Endothelial cell of umbilical vein (primary cell): ENCODE measurements at regions not wholly inside any gene's neighbourhood (a gene's known extent, or its start where the extent isn't known, plus 50 kb on each side); places are given as distances from the start of the nearest gene placed in this dataset.
"Not testable (repeated sequence)": the region's sequence is repeated elsewhere in the genome, so short reads cannot be mapped to it uniquely, and the experiment has no call there.

Experiments used
- BruUV-seq: library from RNA; stranded (reverse); fragments of 400-500 nt; replicated peaks from 2 replicates; lab custom pipeline; 2021; lab: Mats Ljungman, UMichigan
- CTCF ChIA-PET: fragments of 300-600, 350-600 bp; sonication (Branson Sonifier 250); formaldehyde crosslinking; loops from one replicate; lab custom pipeline; 2021; ENCODE audit warnings: antibody characterized with exemption, inconsistent platforms; lab: Charles Lee
- POLR2A ChIA-PET: fragments of 300-600, 350-600 bp; sonication (Branson Sonifier 250); formaldehyde crosslinking; loops from one replicate; lab custom pipeline; 2021; ENCODE audit warnings: antibody characterized with exemption, inconsistent platforms; lab: Charles Lee
- DNase-seq: peaks from one replicate; pipeline ENCODE4 v3.0.0-alpha.2; 2011; ENCODE audit warnings: low read depth, low spot score
- FAIRE-seq: peaks from 2 replicates; lab custom pipeline; 2011; peaks lifted over from hg19 to GRCh38; lab: Jason Lieb, UNC
- H2AFZ ChIP-seq: 2 replicates; pipeline ENCODE4 v1.6.0; 2012; ENCODE audit warnings: low read depth, low read length, control low read depth, inconsistent platforms
- H3K27ac ChIP-seq: 2 replicates; pipeline ENCODE4 v1.5.1; 2011; ENCODE audit warnings: low read depth, mild to moderate bottlenecking, control low read depth, low read length, moderate library complexity; ENCODE audit not compliant: insufficient read depth
- H3K27me3 ChIP-seq, 2 experiments: 2 replicates each; pipeline versions ENCODE4 v1.6.0 to v1.6.1; 2011; ENCODE audit warnings: low read length in 2 of 2, mixed read lengths in 1 of 2; ENCODE audit not compliant: control insufficient read depth in 2 of 2, insufficient read depth in 2 of 2
- H3K36me3 ChIP-seq, 2 experiments: 2 replicates in 1 of 2; 3 replicates in 1 of 2; pipeline ENCODE4 v1.5.1; 2011; ENCODE audit warnings: low read length in 2 of 2, mild to moderate bottlenecking in 1 of 2, moderate library complexity in 1 of 2; ENCODE audit not compliant: control insufficient read depth in 2 of 2, insufficient read depth in 2 of 2; ENCODE audit errors: extremely low read depth in 1 of 2
- H3K4me1 ChIP-seq: 3 replicates; pipeline ENCODE4 v1.5.1; 2011; ENCODE audit warnings: mild to moderate bottlenecking, low read length; ENCODE audit not compliant: control insufficient read depth, insufficient read depth; ENCODE audit errors: extremely low read depth
- H3K4me2 ChIP-seq: 2 replicates; pipeline ENCODE4 v1.6.1; 2011; ENCODE audit warnings: low read length, control low read depth, mixed read lengths; ENCODE audit not compliant: insufficient read depth
- H3K4me3 ChIP-seq, 3 experiments: fragments of 200-600 bp in 1 of 3; sonication (generic), shearing (Covaris generic) in 1 of 3; replicated peaks in 1 of 3; 2 replicates each; pipeline ENCODE4 v1.5.1; 2011 to 2016; ENCODE audit warnings: control low read depth in 3 of 3, low read length in 3 of 3, mild to moderate bottlenecking in 2 of 3, inconsistent platforms in 1 of 3, low read depth in 1 of 3, moderate library complexity in 1 of 3; ENCODE audit not compliant: insufficient read depth in 1 of 3
- H3K79me2 ChIP-seq: 2 replicates; pipeline ENCODE4 v1.6.0; 2012; ENCODE audit warnings: low read length, inconsistent platforms; ENCODE audit not compliant: control insufficient read depth, insufficient read depth
- H3K9ac ChIP-seq: replicated peaks from 2 replicates; pipeline ENCODE3; 2011; ENCODE audit warnings: low read length, control low read depth; ENCODE audit not compliant: insufficient read depth; ENCODE audit errors: extremely low read depth
- H3K9me1 ChIP-seq: replicated peaks from 3 replicates; pipeline ENCODE4 v1.6.0; 2011; ENCODE audit warnings: mild to moderate bottlenecking, low read length; ENCODE audit not compliant: control insufficient read depth, insufficient read depth; ENCODE audit errors: extremely low read depth
- H3K9me3 ChIP-seq: replicated peaks from 2 replicates; pipeline ENCODE4 v1.5.1; 2012; ENCODE audit warnings: low read length, inconsistent platforms; ENCODE audit not compliant: control insufficient read depth, insufficient read depth
- H4K20me1 ChIP-seq: replicated peaks from 2 replicates; pipeline ENCODE3; 2011; ENCODE audit warnings: mild to moderate bottlenecking, low read length; ENCODE audit not compliant: control insufficient read depth, insufficient read depth; ENCODE audit errors: extremely low read depth
- CTCF ChIP-seq, 2 donors: IDR thresholded peaks; 1 replicate in 1 of 2; 2 replicates in 1 of 2; pipeline ENCODE4 v1.5.1; 2011; ENCODE audit warnings: low read length in 2 of 2, mild to moderate bottlenecking in 2 of 2, moderate library complexity in 2 of 2, control low read depth in 1 of 2, inconsistent platforms in 1 of 2, low read depth in 1 of 2; ENCODE audit not compliant: insufficient read depth in 1 of 2; ENCODE audit errors: extremely low read depth in 1 of 2
- EZH2 ChIP-seq: IDR thresholded peaks from 2 replicates; pipeline ENCODE4 v1.6.1; 2012; ENCODE audit warnings: borderline replicate concordance, low read depth, mild to moderate bottlenecking, moderate library complexity, low read length, inconsistent platforms; ENCODE audit not compliant: severe bottlenecking
- FOS ChIP-seq: IDR thresholded peaks from 2 replicates; pipeline ENCODE4 v1.6.1; 2011; ENCODE audit warnings: mild to moderate bottlenecking, low read length, moderate library complexity, borderline replicate concordance; ENCODE audit not compliant: insufficient read depth
- GATA2 ChIP-seq: IDR thresholded peaks from 2 replicates; pipeline ENCODE4 v1.7.0; 2011; ENCODE audit warnings: low read depth, mild to moderate bottlenecking, moderate library complexity, mixed read lengths, low read length; ENCODE audit not compliant: insufficient read length, insufficient read depth
- JUN ChIP-seq: IDR thresholded peaks from 2 replicates; pipeline ENCODE4 v1.6.1; 2011; ENCODE audit warnings: borderline replicate concordance, low read depth; ENCODE audit not compliant: insufficient read length, insufficient read depth
- MAX ChIP-seq: IDR thresholded peaks from 2 replicates; pipeline ENCODE4 v1.6.1; 2011; ENCODE audit not compliant: insufficient read depth, insufficient read length
- MYC ChIP-seq: IDR thresholded peaks from one replicate; pipeline ENCODE4 v1.6.1; 2011; ENCODE audit warnings: mild to moderate bottlenecking, low read depth, low read length
- POLR2A ChIP-seq: IDR thresholded peaks from 2 replicates; pipeline ENCODE4 v1.6.1; 2012; ENCODE audit warnings: low read depth, mild to moderate bottlenecking, control low read depth, low read length
- POLR2AphosphoS5 ChIP-seq: IDR thresholded peaks from 2 replicates; pipeline ENCODE4 v1.6.1; 2012; ENCODE audit warnings: low read depth, mild to moderate bottlenecking, control low read depth, low read length, moderate library complexity; ENCODE audit not compliant: insufficient read depth
- dilution Hi-C: fragments of 300-500 bp; cut with MboI; formaldehyde crosslinking; loops from one replicate; pipeline ENCODE4 v1.15.0; 2019; ENCODE audit warnings: low sequenced_read_pairs; ENCODE audit not compliant: extremely low pct_ligation_motif_present
- intact Hi-C: fragments of 100-400 bp; cut with micrococcal nuclease; formaldehyde crosslinking; loops from one replicate; pipeline ENCODE4 v1.10.0; 2022

- H3K9ac ChIP-seq, DNase-seq, H3K36me3 ChIP-seq, H3K9me1 ChIP-seq, H4K20me1 ChIP-seq, H3K4me2 ChIP-seq, dilution Hi-C loops, H3K27ac ChIP-seq, H3K79me2 ChIP-seq, intact Hi-C loops, FAIRE-seq, H3K4me1 ChIP-seq, POLR2A ChIA-PET, H3K9me3 ChIP-seq, H2AFZ ChIP-seq, H3K4me3 ChIP-seq, BruUV-seq: not testable (repeated sequence)
- CTCF ChIA-PET = interaction anchor here (1.3 to 1.5 kb wide), 3 partner anchors 30 to 75 kb away, joined by 3 to 5 read pairs (median 3); no protein-coding TSS in a partner anchor
- peaks cover 11 to 23% of the 10 kb centered on the region in 2 experiments for H3K27me3 ChIP-seq
Observed at GRCh38 chr1:25007390-25008191, 77.5 kb upstream of the RUNX3 start.

GRCh38 chr1:25006770-25007169 is 76.7 kb upstream of the RUNX3 start:
- dilution Hi-C loops = no loop called here
- CTCF ChIA-PET = no interaction called here
- no peak overlapping the region for H3K4me2 ChIP-seq
- no peaks in the 10 kb centered on the region for H3K79me2 ChIP-seq
- no peak overlapping the region for H2AFZ ChIP-seq
- H3K9ac ChIP-seq = no peak overlapping the region
- H3K4me1 ChIP-seq = no peaks in the 10 kb centered on the region
- no peaks in the 10 kb centered on the region for H3K36me3 ChIP-seq
- no peaks in the 10 kb centered on the region for H4K20me1 ChIP-seq
- H3K9me3 ChIP-seq = no peaks in the 10 kb centered on the region
- no peaks in the 10 kb centered on the region for H3K9me1 ChIP-seq
- no peak overlapping the region for H3K27ac ChIP-seq
- POLR2A ChIA-PET = interaction anchor here (0.6 kb wide), 1 partner anchor 142 kb away, joined by 3 read pairs; no protein-coding TSS in a partner anchor
- DNase-seq = no peak
- no peak overlapping the region for H3K4me3 ChIP-seq
- BruUV-seq = no TSS peak
- intact Hi-C loops = no loop called here
- H3K27me3 ChIP-seq = peaks cover 11 to 23% of the 10 kb centered on the region in 2 experiments
- TF ChIP-seq POLR2AphosphoS5 (no peak), CTCF (IDR thresholded peaks at IDR 0.05; ENCODE audit: extremely low read depth in 1 of 2, insufficient read depth in 1 of 2, low read depth in 1 of 2, low read length in 2 of 2) (no peak), MYC (no peak), JUN (no peak), GATA2 (no peak), POLR2A (no peak), MAX (no peak), FOS (no peak), EZH2 (no peak)
- no peak for FAIRE-seq
